ENCODE measurements at regions not wholly inside any gene's neighbourhood (a gene's known extent, or its start where the extent isn't known, plus 50 kb on each side); places are given as distances from the start of the nearest gene placed in this dataset.
"Not testable (repeated sequence)": the region's sequence is repeated elsewhere in the genome, so short reads cannot be mapped to it uniquely, and the experiment has no call there.

GRCh38 chr2:94602466-94602865, 268.8 kb upstream of the TEKT4 start:
- Mint-ChIP-seq H3K9me3 (peaks cover 5% of the 10 kb centered on the region), H3K4me1 (ENCODE audit: low read depth) (no peaks in the 10 kb centered on the region), H3K4me3 (no peak overlapping the region), H3K27me3 (ENCODE audit: insufficient read depth) (peaks cover 10% of the 10 kb centered on the region), H3K27ac (no peak overlapping the region), H3K36me3 (ENCODE audit: low read depth) (no peaks in the 10 kb centered on the region)
- no peak for DNase-seq
- no peak for TF ChIP-seq CTCF (IDR thresholded peaks at IDR 0.05)

GRCh38 chr2:94622113-94622618, 249.1 kb upstream of the TEKT4 start:
- Mint-ChIP-seq H3K4me3 (no peak overlapping the region), H3K27me3 (ENCODE audit: insufficient read depth) (peaks cover 2% of the 10 kb centered on the region), H3K4me1 (ENCODE audit: low read depth) (no peaks in the 10 kb centered on the region), H3K27ac (no peak overlapping the region), H3K9me3 (no peaks in the 10 kb centered on the region), H3K36me3 (ENCODE audit: low read depth) (no peaks in the 10 kb centered on the region)
- TF ChIP-seq CTCF (IDR thresholded peaks at IDR 0.05) = no peak
- DNase-seq = no peak

GRCh38 chr2:94628953-94629352, 242.3 kb upstream of the TEKT4 start:
- H3K4me3 Mint-ChIP-seq; H3K27me3 Mint-ChIP-seq (ENCODE audit: insufficient read depth); DNase-seq; H3K9me3 Mint-ChIP-seq; H3K4me1 Mint-ChIP-seq (ENCODE audit: low read depth); H3K27ac Mint-ChIP-seq; H3K36me3 Mint-ChIP-seq (ENCODE audit: low read depth): not testable (repeated sequence)

GRCh38 chr2:94641397-94641796, 229.8 kb upstream of the TEKT4 start:
- not testable (repeated sequence) for H3K4me3 Mint-ChIP-seq; DNase-seq; H3K27me3 Mint-ChIP-seq (ENCODE audit: insufficient read depth); H3K27ac Mint-ChIP-seq; H3K9me3 Mint-ChIP-seq; H3K36me3 Mint-ChIP-seq (ENCODE audit: low read depth); H3K4me1 Mint-ChIP-seq (ENCODE audit: low read depth)

- H3K4me3 Mint-ChIP-seq; H3K4me1 Mint-ChIP-seq (ENCODE audit: low read depth); H3K36me3 Mint-ChIP-seq (ENCODE audit: low read depth); H3K9me3 Mint-ChIP-seq; H3K27ac Mint-ChIP-seq; DNase-seq; H3K27me3 Mint-ChIP-seq (ENCODE audit: insufficient read depth): not testable (repeated sequence)
These were observed 219.1 kb upstream of the TEKT4 start for GRCh38 chr2:94652131-94652530.

GRCh38 chr2:94669858-94670257, 201.4 kb upstream of the TEKT4 start:
- H3K4me3 Mint-ChIP-seq; H3K9me3 Mint-ChIP-seq; H3K36me3 Mint-ChIP-seq (ENCODE audit: low read depth); DNase-seq; H3K4me1 Mint-ChIP-seq (ENCODE audit: low read depth); H3K27me3 Mint-ChIP-seq (ENCODE audit: insufficient read depth); H3K27ac Mint-ChIP-seq: not testable (repeated sequence)

GRCh38 chr2:94694236-94694635, 177.0 kb upstream of the TEKT4 start:
- not testable (repeated sequence) for H3K27ac Mint-ChIP-seq; H3K4me3 Mint-ChIP-seq; H3K9me3 Mint-ChIP-seq; H3K36me3 Mint-ChIP-seq (ENCODE audit: low read depth); H3K4me1 Mint-ChIP-seq (ENCODE audit: low read depth); DNase-seq; H3K27me3 Mint-ChIP-seq (ENCODE audit: insufficient read depth)

GRCh38 chr2:94708982-94709381, 162.2 kb upstream of the TEKT4 start:
- H3K27me3 Mint-ChIP-seq (ENCODE audit: insufficient read depth); H3K4me1 Mint-ChIP-seq (ENCODE audit: low read depth); H3K27ac Mint-ChIP-seq; H3K4me3 Mint-ChIP-seq; DNase-seq; H3K9me3 Mint-ChIP-seq; H3K36me3 Mint-ChIP-seq (ENCODE audit: low read depth): not testable (repeated sequence)

GRCh38 chr2:94725543-94725942, 145.7 kb upstream of the TEKT4 start:
- Mint-ChIP-seq H3K36me3 (ENCODE audit: low read depth) (no peaks in the 10 kb centered on the region), H3K27me3 (ENCODE audit: insufficient read depth) (no peaks in the 10 kb centered on the region), H3K4me1 (ENCODE audit: low read depth) (no peaks in the 10 kb centered on the region), H3K4me3 (no peak overlapping the region), H3K27ac (no peak overlapping the region), H3K9me3 (peaks cover 8% of the 10 kb centered on the region; the same call in 1 of the 2 replicates)
- DNase-seq = no peak
- no peak for TF ChIP-seq CTCF (IDR thresholded peaks at IDR 0.05)

GRCh38 chr2:94735536-94735935, 135.7 kb upstream of the TEKT4 start:
- peaks cover 10% of the 10 kb centered on the region for H3K9me3 Mint-ChIP-seq
- H3K4me1 Mint-ChIP-seq (ENCODE audit: low read depth); H3K4me3 Mint-ChIP-seq; H3K27me3 Mint-ChIP-seq (ENCODE audit: insufficient read depth); H3K36me3 Mint-ChIP-seq (ENCODE audit: low read depth); DNase-seq; H3K27ac Mint-ChIP-seq: not testable (repeated sequence)

- H3K27me3 Mint-ChIP-seq (ENCODE audit: insufficient read depth); H3K4me3 Mint-ChIP-seq: not testable (repeated sequence)
- peaks cover 10% of the 10 kb centered on the region for H3K9me3 Mint-ChIP-seq
These were observed 134.1 kb upstream of the TEKT4 start for GRCh38 chr2:94737145-94737544.

More at GRCh38 chr2:94737145-94737544, 134.1 kb upstream of the TEKT4 start:
- not testable (repeated sequence) for H3K27ac Mint-ChIP-seq; H3K36me3 Mint-ChIP-seq (ENCODE audit: low read depth); DNase-seq; H3K4me1 Mint-ChIP-seq (ENCODE audit: low read depth)
